WTC11 (cell line): ENCODE measurements at regions not wholly inside any gene's neighbourhood (a gene's known extent, or its start where the extent isn't known, plus 50 kb on each side); places are given as distances from the start of the nearest gene placed in this dataset.

Experiments used
- CTCF ChIP-seq: fragments of 200-600 bp; IDR thresholded peaks from 2 replicates; pipeline ENCODE4 v1.8.0; 2022; ENCODE audit warnings: antibody characterized with exemption
- ELF4 ChIP-seq: sonication (generic); formaldehyde crosslinking; IDR thresholded peaks from 2 replicates; pipeline ENCODE4 v1.8.1; 2022; ENCODE audit warnings: low read depth, mild to moderate bottlenecking, moderate library complexity, missing genetic modification reagents
- JUN ChIP-seq: sonication (generic); formaldehyde crosslinking; IDR thresholded peaks from 2 replicates; pipeline ENCODE4 v1.8.0; 2023; ENCODE audit warnings: mild to moderate bottlenecking, missing genetic modification reagents
- MAX ChIP-seq: sonication (generic); formaldehyde crosslinking; IDR thresholded peaks from 2 replicates; pipeline ENCODE4 v1.8.0; 2022; ENCODE audit warnings: mild to moderate bottlenecking, missing genetic modification reagents
- ZNF396 ChIP-seq: fragments of 250-450 bp; sonication (Bioruptor Pico); IDR thresholded peaks from 2 replicates; pipeline ENCODE4 v1.8.0; 2021; ENCODE audit warnings: mild to moderate bottlenecking, moderate library complexity, borderline replicate concordance
- TF ChIP-seq, protein P1 (sequence below): sonication (generic); formaldehyde crosslinking; IDR thresholded peaks from 2 replicates; pipeline ENCODE4 v1.8.1; 2023; ENCODE audit warnings: mild to moderate bottlenecking, missing genetic modification reagents, moderate library complexity

GRCh38 chr1:71273334-71273733, 192.5 kb upstream of the ZRANB2 start:
- no peak for TF ChIP-seq CTCF
- no peak for TF ChIP-seq JUN (CRISPR knock-in tag)
- TF ChIP-seq, protein P1, sequence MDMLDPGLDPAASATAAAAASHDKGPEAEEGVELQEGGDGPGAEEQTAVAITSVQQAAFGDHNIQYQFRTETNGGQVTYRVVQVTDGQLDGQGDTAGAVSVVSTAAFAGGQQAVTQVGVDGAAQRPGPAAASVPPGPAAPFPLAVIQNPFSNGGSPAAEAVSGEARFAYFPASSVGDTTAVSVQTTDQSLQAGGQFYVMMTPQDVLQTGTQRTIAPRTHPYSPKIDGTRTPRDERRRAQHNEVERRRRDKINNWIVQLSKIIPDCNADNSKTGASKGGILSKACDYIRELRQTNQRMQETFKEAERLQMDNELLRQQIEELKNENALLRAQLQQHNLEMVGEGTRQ (CRISPR knock-in tag) = no peak
- no peak for TF ChIP-seq ZNF396 (CRISPR knock-in tag)
- no peak for TF ChIP-seq ELF4 (CRISPR knock-in tag)
- TF ChIP-seq MAX (CRISPR knock-in tag) = no peak
